ENCODE measurements at regions not wholly inside any gene's neighbourhood (a gene's known extent, or its start where the extent isn't known, plus 50 kb on each side); places are given as distances from the start of the nearest gene placed in this dataset.

DNA sequence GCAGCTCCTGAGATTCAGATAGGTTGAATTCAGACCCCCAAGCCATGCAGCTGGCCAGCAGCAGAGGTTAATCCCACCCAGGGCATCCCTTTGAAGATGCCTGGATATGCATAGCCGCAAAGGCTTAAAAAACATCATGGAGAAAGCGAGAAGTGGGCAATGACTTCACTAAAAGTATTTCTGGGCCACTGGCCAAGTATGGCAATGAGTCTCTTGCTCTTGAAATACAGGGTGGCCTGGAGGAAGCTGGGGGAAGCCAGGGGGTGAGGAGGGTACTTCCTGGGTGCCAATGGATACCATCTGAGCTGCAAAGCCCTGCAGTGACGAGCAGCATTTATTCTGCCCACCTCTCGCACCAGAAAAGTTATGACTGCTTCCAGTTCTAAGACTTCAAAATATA, 539.3 kb upstream of the TBX3 start:
- H3K4me3 Mint-ChIP-seq (ENCODE audit: low read depth) = no peak overlapping the region
- H3K36me3 Mint-ChIP-seq (ENCODE audit: insufficient read depth) = no peaks in the 10 kb centered on the region
- no peak for TF ChIP-seq CTCF (IDR thresholded peaks at IDR 0.05; ENCODE audit: unreplicated experiment)
- H3K9me3 Mint-ChIP-seq (ENCODE audit: low read depth) = no peaks in the 10 kb centered on the region
- no peak for DNase-seq (ENCODE audit: low spot score, unreplicated experiment)
- H3K27ac Mint-ChIP-seq = no peak overlapping the region
- peaks cover 1% of the 10 kb centered on the region for H3K27me3 Mint-ChIP-seq
- H3K4me1 Mint-ChIP-seq (ENCODE audit: low read depth) = peaks cover 22% of the 10 kb centered on the region

- H3K27ac Mint-ChIP-seq = no peak overlapping the region
- TF ChIP-seq CTCF (IDR thresholded peaks at IDR 0.05; ENCODE audit: unreplicated experiment) = no peak
- H3K9me3 Mint-ChIP-seq (ENCODE audit: low read depth) = no peaks in the 10 kb centered on the region
- H3K4me3 Mint-ChIP-seq (ENCODE audit: low read depth) = no peak overlapping the region
- H3K4me1 Mint-ChIP-seq (ENCODE audit: low read depth) = peaks cover 22% of the 10 kb centered on the region
- peaks cover 3% of the 10 kb centered on the region for H3K27me3 Mint-ChIP-seq
- H3K36me3 Mint-ChIP-seq (ENCODE audit: insufficient read depth) = no peaks in the 10 kb centered on the region
- no peak for DNase-seq (ENCODE audit: low spot score, unreplicated experiment)
Observed at GRCh38 chr12:115222220-115222619, 538.2 kb upstream of the TBX3 start.

DNA sequence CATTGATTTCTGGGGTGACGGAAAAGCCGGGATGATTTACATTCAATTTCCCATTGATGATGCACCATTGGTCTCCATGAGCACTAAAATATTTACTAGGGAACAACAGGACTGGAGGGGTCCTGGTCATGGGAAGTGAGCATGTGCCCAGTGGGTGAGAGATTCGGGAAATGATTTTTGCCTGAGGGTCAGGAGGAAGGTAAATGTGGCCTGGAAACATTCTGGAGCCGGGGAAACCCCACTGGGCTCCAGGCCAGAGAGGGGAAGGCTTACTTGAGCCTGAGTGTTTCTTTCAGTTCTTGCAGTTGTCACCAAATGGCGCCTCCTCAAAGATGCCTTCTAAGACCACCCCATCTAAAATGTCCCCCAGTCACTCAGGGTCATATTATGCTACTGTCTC, 532.3 kb upstream of the TBX3 start:
- H3K4me1 Mint-ChIP-seq (ENCODE audit: low read depth) = peaks cover 5% of the 10 kb centered on the region
- H3K4me3 Mint-ChIP-seq (ENCODE audit: low read depth) = no peak overlapping the region
- H3K36me3 Mint-ChIP-seq (ENCODE audit: insufficient read depth) = no peaks in the 10 kb centered on the region
- no peak overlapping the region for H3K27ac Mint-ChIP-seq
- no peak for DNase-seq (ENCODE audit: low spot score, unreplicated experiment)
- no peaks in the 10 kb centered on the region for H3K9me3 Mint-ChIP-seq (ENCODE audit: low read depth)
- H3K27me3 Mint-ChIP-seq = peaks cover 17% of the 10 kb centered on the region
- TF ChIP-seq CTCF (IDR thresholded peaks at IDR 0.05; ENCODE audit: unreplicated experiment) = no peak

DNA sequence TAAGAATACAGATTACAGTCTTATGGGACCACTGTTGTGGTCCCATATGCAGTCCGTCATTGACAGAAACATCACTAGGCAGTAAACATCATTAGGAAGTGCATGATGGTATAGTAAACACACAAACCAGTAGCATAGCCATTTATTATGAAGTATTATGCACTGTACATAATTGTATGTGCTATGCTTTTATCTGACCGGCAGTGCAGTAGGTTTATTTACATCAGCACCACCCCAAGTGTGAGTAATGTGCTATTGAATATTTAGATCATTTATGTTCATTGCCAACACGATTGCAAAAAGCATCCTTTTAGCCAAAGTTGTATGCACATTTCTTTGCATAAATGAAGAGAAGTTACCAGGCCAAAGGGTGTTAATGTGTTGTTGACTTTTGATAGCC, 531.6 kb upstream of the TBX3 start:
- no peak for DNase-seq (ENCODE audit: low spot score, unreplicated experiment)
- Mint-ChIP-seq H3K36me3 (ENCODE audit: insufficient read depth) (no peaks in the 10 kb centered on the region), H3K9me3 (ENCODE audit: low read depth) (no peaks in the 10 kb centered on the region), H3K27me3 (peaks cover 19% of the 10 kb centered on the region), H3K4me1 (ENCODE audit: low read depth) (no peaks in the 10 kb centered on the region), H3K4me3 (ENCODE audit: low read depth) (no peak overlapping the region), H3K27ac (no peak overlapping the region)
- no peak for TF ChIP-seq CTCF (IDR thresholded peaks at IDR 0.05; ENCODE audit: unreplicated experiment)

DNA sequence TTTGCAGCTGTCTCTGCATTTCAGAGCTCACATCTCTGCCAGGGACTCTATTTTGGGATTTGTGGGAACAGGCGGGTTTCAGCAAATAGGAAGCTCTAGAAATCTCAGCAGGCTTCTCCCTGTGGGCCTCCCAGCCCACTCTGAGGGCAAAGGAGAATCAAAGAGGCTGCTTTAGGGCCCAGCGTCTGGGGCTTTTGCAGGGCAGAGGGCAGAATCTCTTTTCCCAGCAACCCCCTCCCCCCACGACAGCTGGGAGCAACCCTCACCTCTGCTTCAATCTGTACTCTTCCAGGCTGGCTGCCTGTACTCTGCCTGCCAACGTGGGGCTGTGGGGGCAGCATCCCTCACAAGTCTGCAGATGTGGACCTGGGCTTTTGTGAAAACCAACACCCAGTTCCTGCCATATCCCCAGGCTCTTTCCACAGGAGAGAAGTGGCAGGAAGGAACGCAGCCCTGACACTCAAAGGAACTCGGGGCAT, 529.6 kb upstream of the TBX3 start:
- Mint-ChIP-seq H3K4me1 (ENCODE audit: low read depth) (no peaks in the 10 kb centered on the region), H3K4me3 (ENCODE audit: low read depth) (no peak overlapping the region), H3K36me3 (ENCODE audit: insufficient read depth) (no peaks in the 10 kb centered on the region), H3K27me3 (peaks cover 22% of the 10 kb centered on the region), H3K27ac (no peak overlapping the region), H3K9me3 (ENCODE audit: low read depth) (no peaks in the 10 kb centered on the region)
- no peak for DNase-seq (ENCODE audit: low spot score, unreplicated experiment)
- no peak for TF ChIP-seq CTCF (IDR thresholded peaks at IDR 0.05; ENCODE audit: unreplicated experiment)
